Activated CD8-positive, alpha-beta memory T cell treated with anti-CD3 and anti-CD28 coated beads for 1 hour (primary cell): ENCODE measurements at regions not wholly inside any gene's neighbourhood (a gene's known extent, or its start where the extent isn't known, plus 50 kb on each side); places are given as distances from the start of the nearest gene placed in this dataset.
"Not testable (repeated sequence)": the region's sequence is repeated elsewhere in the genome, so short reads cannot be mapped to it uniquely, and the experiment has no call there.

Experiments
- DNase-seq, 2 donors: peaks; one replicate each; pipeline ENCODE4 v3.0.0-alpha.2; 2020; ENCODE audit warnings: low read depth in 1 of 2; ENCODE audit errors: extremely low read depth in 1 of 2

GRCh38 chr7:69228212-69228811, 370.0 kb upstream of the AUTS2 start:
- DNase-seq: no peak

- no peak for DNase-seq
These were observed 365.6 kb upstream of the AUTS2 start for GRCh38 chr7:69232445-69233376.

- DNase-seq: no peak
These were observed 360.7 kb upstream of the AUTS2 start for GRCh38 chr7:69237541-69237940.

GRCh38 chr7:69243016-69243415, 355.3 kb upstream of the AUTS2 start:
- DNase-seq: no peak

GRCh38 chr7:69244701-69245100, 353.6 kb upstream of the AUTS2 start:
- no peak for DNase-seq

- DNase-seq: no peak
These were observed 352.6 kb upstream of the AUTS2 start for GRCh38 chr7:69245646-69246045.

GRCh38 chr7:69246758-69247157, 351.5 kb upstream of the AUTS2 start:
- no peak for DNase-seq

- not testable (repeated sequence) for DNase-seq
These were observed 349.9 kb upstream of the AUTS2 start for GRCh38 chr7:69248382-69248828.

GRCh38 chr7:69250958-69251357, 347.3 kb upstream of the AUTS2 start:
- DNase-seq: no peak

GRCh38 chr7:69254643-69255042, 343.6 kb upstream of the AUTS2 start:
- no peak for DNase-seq

GRCh38 chr7:69256634-69257081, 341.6 kb upstream of the AUTS2 start:
- DNase-seq: no peak

- no peak for DNase-seq
These were observed 340.7 kb upstream of the AUTS2 start for GRCh38 chr7:69257592-69257991.

GRCh38 chr7:69259445-69259844, 338.8 kb upstream of the AUTS2 start:
- no peak for DNase-seq

GRCh38 chr7:69260023-69260422, 338.3 kb upstream of the AUTS2 start:
- DNase-seq: no peak

GRCh38 chr7:69263550-69263949, 334.7 kb upstream of the AUTS2 start:
- no peak for DNase-seq

GRCh38 chr7:69269806-69270205, 328.5 kb upstream of the AUTS2 start:
- DNase-seq: no peak

- DNase-seq: no peak
These were observed 326.2 kb upstream of the AUTS2 start for GRCh38 chr7:69272101-69272500.

GRCh38 chr7:69276011-69276729, 322.1 kb upstream of the AUTS2 start:
- no peak for DNase-seq

GRCh38 chr7:69277366-69277765, 320.9 kb upstream of the AUTS2 start:
- no peak for DNase-seq

- DNase-seq: no peak
These were observed 315.3 kb upstream of the AUTS2 start for GRCh38 chr7:69282946-69283345.

- DNase-seq: no peak
These were observed 314.9 kb upstream of the AUTS2 start for GRCh38 chr7:69283421-69283820.
